T-helper 2 cell treated with Interferon-gamma antibody and Interleukin-4, amounts not matched to agents 100 ng/mL and 5 ng/mL, for 36 hours (primary cell): ENCODE measurements at regions not wholly inside any gene's neighbourhood (a gene's known extent, or its start where the extent isn't known, plus 50 kb on each side); places are given as distances from the start of the nearest gene placed in this dataset.
"Not testable (repeated sequence)": the region's sequence is repeated elsewhere in the genome, so short reads cannot be mapped to it uniquely, and the experiment has no call there.

Experiments used
- intact Hi-C: fragments of 100-400 bp; cut with micrococcal nuclease; formaldehyde crosslinking; loops from one replicate; pipeline ENCODE4 v1.15.1; 2023

DNA sequence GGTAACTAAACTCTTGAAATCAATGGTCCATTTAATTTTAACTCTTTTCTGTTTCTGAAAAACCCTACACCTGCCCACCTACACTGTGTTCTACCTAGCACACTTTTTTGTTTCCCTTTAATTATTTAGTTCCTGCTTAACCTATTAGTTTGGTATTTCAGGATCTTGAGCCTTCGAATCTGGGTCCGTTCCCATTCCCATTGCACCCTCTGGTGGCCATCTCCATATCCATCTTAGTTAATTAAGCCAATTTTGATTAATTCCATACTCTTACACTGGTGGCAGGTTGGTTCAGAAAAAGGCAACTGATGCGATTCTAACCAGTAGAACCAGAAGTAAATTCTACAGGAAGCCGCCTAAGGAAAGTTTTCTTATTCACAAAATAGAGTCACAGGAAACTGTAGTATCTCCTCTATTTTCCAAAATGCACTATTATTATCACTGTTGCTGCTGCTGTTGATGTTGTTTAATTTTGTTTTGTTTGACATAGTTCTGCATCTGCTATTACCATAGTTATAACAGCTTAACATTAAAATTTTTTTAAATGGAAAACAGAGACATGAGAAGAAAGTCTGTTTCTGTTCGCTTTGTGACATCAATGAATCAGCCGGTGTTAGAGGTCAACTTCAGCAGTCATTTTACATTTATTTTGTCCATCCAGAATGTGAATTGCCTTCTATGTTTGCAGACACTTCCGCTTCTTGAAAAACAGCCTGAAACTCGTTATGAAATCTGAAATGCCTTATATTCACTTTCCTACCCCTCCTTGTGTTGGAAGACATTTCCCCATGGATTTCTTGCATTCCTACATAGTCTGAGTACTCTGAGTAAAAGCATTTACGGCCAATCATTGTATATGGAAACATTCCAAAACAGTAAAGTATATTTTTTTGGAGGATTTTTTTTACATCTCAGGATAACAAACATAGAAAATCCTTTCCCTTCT is 115.5 kb upstream of the NCAM2 start:
- intact Hi-C loops, result no loop called here

DNA sequence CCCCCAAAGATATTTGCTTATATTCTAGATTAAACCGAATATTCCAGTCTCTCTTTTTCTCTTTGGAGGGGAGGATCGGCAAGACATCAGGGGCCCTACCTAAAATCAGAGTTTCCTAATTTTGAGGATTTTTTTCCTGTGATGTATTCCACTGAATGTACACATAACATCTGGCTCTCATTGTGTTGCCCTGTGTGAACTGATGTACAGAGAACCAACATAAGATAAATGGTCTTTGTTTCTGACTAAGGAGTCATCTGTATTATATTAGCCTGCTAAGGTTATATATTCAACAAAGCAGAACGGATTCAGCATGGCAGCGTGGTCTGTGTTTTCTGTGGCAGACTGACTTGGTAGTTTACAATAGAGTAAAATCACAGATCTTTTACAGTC is 114.8 kb upstream of the NCAM2 start:
- intact Hi-C loops, result no loop called here

DNA sequence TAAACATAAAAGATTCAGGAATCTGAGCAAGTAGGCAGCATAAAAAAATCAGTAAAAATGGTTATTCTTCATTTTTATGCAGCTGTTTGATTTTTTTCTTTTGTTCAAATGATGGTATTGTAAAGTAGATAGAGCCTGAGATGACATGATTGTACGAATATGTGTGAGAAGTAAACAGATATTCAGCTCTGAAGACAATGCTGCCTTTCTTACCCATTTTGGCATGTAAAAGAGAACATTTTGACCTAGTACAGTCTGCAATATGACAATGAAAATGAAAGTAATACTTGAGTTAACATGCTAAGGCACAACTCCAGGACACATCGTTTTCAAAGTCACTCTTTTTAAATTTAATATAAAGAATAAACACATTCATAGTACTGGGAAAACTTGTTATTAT is 95.7 kb upstream of the NCAM2 start:
- intact Hi-C loops, result no loop called here

DNA sequence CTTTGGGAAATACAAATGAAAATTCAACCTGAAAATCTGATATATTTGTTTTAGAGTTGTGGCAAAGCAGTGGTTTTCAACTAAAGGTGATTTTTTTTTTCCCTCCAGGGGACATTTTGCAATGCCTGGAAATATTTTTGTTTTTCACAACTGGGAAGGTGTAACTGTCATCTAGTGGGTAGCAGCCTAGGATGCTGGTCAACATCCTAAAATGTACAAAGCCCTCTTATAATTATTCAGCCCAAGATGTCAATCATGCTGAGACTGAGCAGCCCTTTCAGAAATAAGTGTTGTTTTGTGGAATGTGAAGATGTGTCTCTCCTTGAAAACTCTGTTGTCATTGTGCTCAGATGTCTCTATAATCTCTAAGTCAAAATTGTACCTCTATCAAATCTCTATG is 95.2 kb upstream of the NCAM2 start:
- intact Hi-C loops, result no loop called here

DNA sequence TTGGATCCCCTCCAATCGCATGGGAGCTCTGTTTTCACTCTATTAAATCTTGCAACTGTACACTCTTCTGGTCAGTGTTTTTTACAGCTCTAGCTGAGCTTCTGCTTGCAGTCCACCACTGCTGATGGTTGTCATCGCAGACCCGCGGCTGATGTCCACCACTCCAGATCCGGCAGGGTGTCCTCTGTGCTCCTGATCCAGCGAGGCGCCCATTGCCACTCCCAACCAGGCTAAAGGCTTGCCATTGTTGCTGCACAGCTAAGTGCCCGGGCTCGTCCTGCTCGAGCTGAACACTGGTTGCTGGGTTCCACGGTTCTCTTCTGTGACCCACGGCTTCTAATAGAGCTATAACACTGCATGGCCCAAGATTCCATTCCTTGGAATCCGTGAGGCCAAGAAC is 70.7 kb upstream of the NCAM2 start:
- intact Hi-C loops, result not testable (repeated sequence)

DNA sequence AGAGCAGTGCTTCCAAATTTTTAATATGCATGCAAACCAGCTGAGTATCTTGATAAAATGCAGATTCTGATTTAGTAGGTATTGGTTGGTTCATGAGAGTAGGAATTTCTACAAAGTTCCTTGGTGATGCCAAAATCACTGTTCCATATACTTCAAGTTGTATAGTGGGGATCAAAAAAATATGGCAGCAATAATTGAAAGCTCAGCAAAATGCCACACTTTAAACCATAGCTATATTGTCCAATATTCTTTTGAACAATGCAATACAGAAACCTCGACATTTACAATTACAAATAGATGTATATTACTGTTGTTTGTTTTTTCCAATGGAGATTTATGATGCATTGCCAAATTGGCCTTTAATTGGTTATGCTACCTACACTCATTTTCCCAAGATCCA is 55.7 kb upstream of the NCAM2 start:
- intact Hi-C loops, result no loop called here

DNA sequence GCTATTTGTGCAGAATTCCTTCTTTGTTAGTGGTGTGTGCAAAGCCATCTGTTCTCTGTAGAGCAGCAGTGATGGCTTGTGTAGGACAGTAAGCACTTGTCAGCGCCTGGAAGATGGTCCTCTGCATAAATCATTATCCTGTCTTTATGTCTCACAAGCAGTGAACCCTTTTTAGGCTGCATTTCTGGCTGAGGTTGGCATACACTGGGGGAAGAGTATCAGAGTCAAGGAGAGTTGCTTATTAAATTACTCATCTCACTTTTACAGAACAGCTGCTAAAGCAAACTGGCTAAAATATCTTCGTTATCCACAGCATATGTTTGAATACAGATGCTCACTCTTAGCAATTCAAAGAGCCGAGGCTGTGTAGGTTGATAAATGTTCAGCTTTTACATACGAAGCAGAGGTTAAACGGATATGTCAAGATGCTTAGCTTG is 54.6 kb upstream of the NCAM2 start:
- intact Hi-C loops, result no loop called here

DNA sequence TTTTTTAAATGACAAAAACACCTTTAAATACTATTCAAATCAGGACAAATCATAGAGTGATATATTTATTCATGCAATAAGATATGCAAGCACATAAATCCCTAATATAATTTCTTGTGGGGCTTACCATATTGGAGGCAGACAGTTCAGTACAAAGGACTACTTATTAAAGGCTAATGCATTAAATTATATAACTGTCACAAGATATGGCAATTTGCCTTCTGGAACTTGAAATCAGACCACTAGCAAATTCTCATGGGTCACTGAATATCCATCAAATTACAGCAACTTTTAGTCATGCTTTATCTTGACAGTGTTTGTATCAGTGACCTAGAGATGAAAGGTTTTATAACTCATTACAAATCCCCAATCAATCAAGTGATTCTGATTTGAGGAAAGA is 54.1 kb upstream of the NCAM2 start:
- intact Hi-C loops, result no loop called here

DNA sequence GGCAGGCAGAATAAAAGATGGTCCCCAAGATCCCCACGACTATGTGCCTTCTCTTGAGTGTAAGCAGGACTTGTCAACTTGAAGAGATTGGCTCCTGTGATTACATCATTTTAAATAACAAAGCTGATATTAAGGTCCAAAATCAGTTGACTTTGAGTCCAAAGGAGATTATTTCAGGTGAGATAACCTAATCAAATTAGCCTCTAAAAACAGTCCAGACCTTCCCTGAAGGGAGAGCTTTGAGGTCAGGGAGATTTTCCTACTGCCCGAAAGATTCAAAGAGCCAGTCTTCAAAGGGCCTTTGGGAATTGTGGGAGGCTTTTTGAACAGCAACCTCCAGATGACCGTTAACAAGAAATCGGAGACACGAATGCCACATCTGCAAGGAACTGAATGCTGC is 51.5 kb upstream of the NCAM2 start:
- intact Hi-C loops, result no loop called here
